RPMI8226 (cell line): ENCODE measurements at regions not wholly inside any gene's neighbourhood (a gene's known extent, or its start where the extent isn't known, plus 50 kb on each side); places are given as distances from the start of the nearest gene placed in this dataset.

Experiments
- DNase-seq: peaks from one replicate; pipeline ENCODE4 v3.0.0-alpha.2; 2015

DNA sequence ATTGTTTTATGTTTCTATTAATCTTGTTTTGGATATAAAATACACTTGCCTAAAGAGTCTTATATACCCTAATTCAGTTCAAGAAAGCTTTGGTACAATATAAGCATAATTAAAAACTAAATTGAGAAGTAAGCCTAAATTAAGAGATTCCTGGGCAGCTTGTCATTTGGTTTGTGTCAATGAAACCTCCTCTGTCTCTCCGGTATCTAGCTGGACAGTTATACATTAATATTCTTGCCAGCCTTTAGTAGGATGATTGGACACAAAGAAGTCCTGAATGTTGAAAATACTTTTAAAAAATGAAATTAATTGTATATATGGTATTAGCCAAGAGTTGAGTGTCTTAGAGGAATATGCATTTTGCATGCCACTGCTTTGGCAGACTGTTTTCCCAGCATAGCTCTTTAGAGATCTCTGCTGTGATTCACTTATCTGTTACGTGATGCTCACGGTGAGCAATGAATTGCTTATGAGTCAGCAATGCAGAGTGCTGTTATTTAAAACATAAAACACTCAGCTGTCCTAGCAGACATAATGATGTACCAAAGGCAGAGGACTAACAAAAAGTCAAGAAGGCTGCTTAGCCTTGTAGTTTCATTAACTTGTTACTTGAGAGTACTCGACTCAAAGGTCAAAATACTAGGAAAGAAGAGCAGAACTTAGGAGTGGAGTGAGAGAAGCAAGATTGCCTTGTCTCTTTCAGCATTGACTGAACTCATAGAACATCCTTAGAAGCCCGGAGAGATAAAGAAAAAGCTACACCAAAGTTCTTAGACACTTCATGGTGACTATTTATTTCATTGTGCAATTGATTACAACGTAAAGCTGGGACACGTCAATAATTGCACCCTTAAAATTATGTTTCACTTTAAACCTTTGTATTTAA, 1296.1 kb upstream of the PCDH7 start:
- DNase-seq = no peak

- DNase-seq = no peak
Observed at GRCh38 chr4:29453303-29453820, 1266.8 kb upstream of the PCDH7 start.

DNA sequence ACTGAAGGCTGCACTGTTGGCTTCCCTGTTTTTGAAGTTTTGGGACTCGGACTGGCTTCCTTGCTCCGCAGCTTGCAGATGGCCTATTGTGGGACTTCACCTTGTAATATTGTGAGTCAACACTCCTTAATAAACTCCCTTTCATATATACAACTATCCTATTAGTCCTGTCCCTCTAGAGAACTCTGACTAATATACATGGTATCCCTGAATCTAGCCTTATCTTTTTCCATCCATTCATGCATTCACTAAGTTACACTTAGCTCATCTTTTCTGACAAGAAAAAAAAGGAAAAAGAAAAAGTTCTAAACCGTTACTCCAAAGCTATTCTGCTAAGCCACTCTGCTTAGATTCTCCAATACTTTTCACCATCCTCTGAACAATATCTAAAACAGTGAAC, 1260.2 kb upstream of the PCDH7 start:
- no peak for DNase-seq

DNA sequence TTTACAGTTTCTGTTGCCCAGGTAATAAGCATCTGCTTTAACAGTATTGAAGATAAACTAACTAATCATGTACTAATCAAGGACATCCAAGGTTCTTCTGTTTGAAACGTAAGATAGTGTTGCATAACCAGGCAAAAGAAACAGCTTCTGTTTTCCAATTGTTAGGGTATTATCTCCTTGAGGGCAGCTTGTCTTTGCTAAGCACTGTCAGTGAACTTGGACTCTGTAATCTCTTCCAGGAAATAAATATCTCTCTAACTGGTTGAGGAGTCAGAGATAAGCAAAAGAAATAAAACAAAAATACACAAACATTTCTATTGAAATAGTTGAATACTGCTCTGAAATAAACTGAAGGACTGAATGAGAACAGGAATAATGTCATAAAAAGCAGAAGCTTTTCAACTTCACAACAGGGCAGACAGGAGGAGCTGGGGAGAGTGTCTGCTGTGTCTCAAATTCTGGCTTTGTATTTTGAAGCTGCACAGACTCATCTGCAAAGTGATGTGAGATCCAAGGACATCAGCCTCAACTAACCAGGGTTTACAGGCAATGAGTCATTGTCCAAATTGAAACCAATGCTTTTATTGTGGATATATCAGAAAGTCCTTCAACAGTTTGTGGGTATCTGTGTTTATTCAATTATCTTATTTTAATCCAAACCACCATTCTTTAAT, 1253.0 kb upstream of the PCDH7 start:
- DNase-seq = no peak
